Fibroblast of mammary gland (primary cell): ENCODE measurements at regions not wholly inside any gene's neighbourhood (a gene's known extent, or its start where the extent isn't known, plus 50 kb on each side); places are given as distances from the start of the nearest gene placed in this dataset.
A peak's percentile ranks its signal among the peaks of the same experiment; 100 is the strongest.
"Not testable (repeated sequence)": the region's sequence is repeated elsewhere in the genome, so short reads cannot be mapped to it uniquely, and the experiment has no call there.

Source experiments
- DNase-seq: peaks from one replicate; pipeline ENCODE4 v3.0.0-alpha.2; 2010; ENCODE audit warnings: low read depth
- H3K4me3 ChIP-seq: 2 replicates; pipeline ENCODE4 v1.5.1; 2011; ENCODE audit warnings: low read depth, mild to moderate bottlenecking, low read length, moderate library complexity; ENCODE audit not compliant: control insufficient read depth
- CTCF ChIP-seq: conservative IDR thresholded peaks from 2 replicates; pipeline ENCODE4 v1.5.1; 2011; ENCODE audit warnings: low read depth, low read length, inconsistent platforms; ENCODE audit not compliant: control insufficient read depth, insufficient read depth

GRCh38 chr12:22115711-22116110 lies 69.7 kb downstream of the CMAS start:
- TF ChIP-seq CTCF: no peak
- no peak overlapping the region for H3K4me3 ChIP-seq
- no peak for DNase-seq

- TF ChIP-seq CTCF: no peak
- no peak overlapping the region for H3K4me3 ChIP-seq
- DNase-seq: no peak
These were observed 70.4 kb downstream of the CMAS start for GRCh38 chr12:22116376-22116775.

GRCh38 chr12:22117563-22118237 lies 71.7 kb downstream of the CMAS start:
- no peak for DNase-seq
- H3K4me3 ChIP-seq: no peak overlapping the region
- TF ChIP-seq CTCF: no peak

GRCh38 chr12:22118238-22118790 lies 72.3 kb downstream of the CMAS start:
- H3K4me3 ChIP-seq: no peak overlapping the region
- DNase-seq: no peak
- TF ChIP-seq CTCF: no peak

- DNase-seq: no peak
- no peak overlapping the region for H3K4me3 ChIP-seq
- TF ChIP-seq CTCF: peak; percentile 28
These were observed 75.2 kb downstream of the CMAS start for GRCh38 chr12:22121224-22121623.

- TF ChIP-seq CTCF: no peak
- DNase-seq: no peak
- no peak overlapping the region for H3K4me3 ChIP-seq
These were observed 76.3 kb downstream of the CMAS start for GRCh38 chr12:22122359-22122758.

GRCh38 chr12:22124987-22125386 lies 79.0 kb downstream of the CMAS start:
- no peak overlapping the region for H3K4me3 ChIP-seq
- no peak for TF ChIP-seq CTCF
- no peak for DNase-seq

GRCh38 chr12:22126101-22126500 lies 80.1 kb downstream of the CMAS start:
- not testable (repeated sequence) for DNase-seq

More at GRCh38 chr12:22126101-22126500, 80.1 kb downstream of the CMAS start:
- H3K4me3 ChIP-seq: not testable (repeated sequence)
